Gastrocnemius medialis (tissue), 4 donors: ENCODE measurements at regions not wholly inside any gene's neighbourhood (a gene's known extent, or its start where the extent isn't known, plus 50 kb on each side); places are given as distances from the start of the nearest gene placed in this dataset.

ENCODE experiments used
- POLR2A ChIP-seq, 2 donors: fragments of 450-650 bp; IDR thresholded peaks; one replicate each; pipeline ENCODE4 v1.6.1; 2017; ENCODE audit warnings: antibody characterized with exemption in 2 of 2, mild to moderate bottlenecking in 2 of 2, moderate library complexity in 2 of 2
- TF ChIP-seq, protein P1 (sequence below), 5 experiments: fragments of 450-650 bp in 3 of 5; fragments of 200-600 bp in 2 of 5; sonication (generic) in 2 of 5; IDR thresholded peaks in 4 of 5; conservative IDR thresholded peaks in 1 of 5; 1 replicate in 4 of 5; 2 replicates in 1 of 5; pipeline ENCODE4 v1.5.1; 2016 to 2019; ENCODE audit warnings: antibody characterized with exemption in 5 of 5, mild to moderate bottlenecking in 3 of 5, moderate library complexity in 3 of 5

DNA sequence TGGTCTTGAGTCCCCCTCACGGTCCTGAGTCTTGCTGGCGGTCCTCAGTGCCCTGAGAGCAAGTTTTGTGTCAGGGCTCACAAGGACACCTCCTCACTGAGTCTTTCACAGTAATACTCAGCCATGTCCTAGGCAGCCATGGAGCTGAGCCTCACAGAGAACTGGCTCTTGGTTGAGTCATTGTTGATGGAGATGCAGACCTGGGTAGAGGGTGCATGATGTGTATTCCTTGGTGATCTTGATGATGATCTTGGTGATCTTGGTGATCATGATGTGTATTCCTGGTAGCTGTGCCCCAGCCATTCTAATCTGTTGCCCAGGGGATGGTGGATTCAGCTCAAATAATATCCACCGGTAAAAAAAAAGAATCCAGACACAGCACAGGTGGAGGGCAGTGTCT lies 495.4 kb downstream of the TMEM121 start:
- TF ChIP-seq, protein P1, sequence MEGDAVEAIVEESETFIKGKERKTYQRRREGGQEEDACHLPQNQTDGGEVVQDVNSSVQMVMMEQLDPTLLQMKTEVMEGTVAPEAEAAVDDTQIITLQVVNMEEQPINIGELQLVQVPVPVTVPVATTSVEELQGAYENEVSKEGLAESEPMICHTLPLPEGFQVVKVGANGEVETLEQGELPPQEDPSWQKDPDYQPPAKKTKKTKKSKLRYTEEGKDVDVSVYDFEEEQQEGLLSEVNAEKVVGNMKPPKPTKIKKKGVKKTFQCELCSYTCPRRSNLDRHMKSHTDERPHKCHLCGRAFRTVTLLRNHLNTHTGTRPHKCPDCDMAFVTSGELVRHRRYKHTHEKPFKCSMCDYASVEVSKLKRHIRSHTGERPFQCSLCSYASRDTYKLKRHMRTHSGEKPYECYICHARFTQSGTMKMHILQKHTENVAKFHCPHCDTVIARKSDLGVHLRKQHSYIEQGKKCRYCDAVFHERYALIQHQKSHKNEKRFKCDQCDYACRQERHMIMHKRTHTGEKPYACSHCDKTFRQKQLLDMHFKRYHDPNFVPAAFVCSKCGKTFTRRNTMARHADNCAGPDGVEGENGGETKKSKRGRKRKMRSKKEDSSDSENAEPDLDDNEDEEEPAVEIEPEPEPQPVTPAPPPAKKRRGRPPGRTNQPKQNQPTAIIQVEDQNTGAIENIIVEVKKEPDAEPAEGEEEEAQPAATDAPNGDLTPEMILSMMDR (IDR thresholded peaks at IDR 0.05 in 4 of 5, conservative IDR thresholded peaks at IDR 0.05 in 1 of 5), result no peak
- TF ChIP-seq POLR2A (IDR thresholded peaks at IDR 0.05), result no peak
